ENCODE measurements at regions not wholly inside any gene's neighbourhood (a gene's known extent, or its start where the extent isn't known, plus 50 kb on each side); places are given as distances from the start of the nearest gene placed in this dataset.
"Not testable (repeated sequence)": the region's sequence is repeated elsewhere in the genome, so short reads cannot be mapped to it uniquely, and the experiment has no call there.

GRCh38 chr4:122973465-122973864 lies 51.1 kb upstream of the NUDT6 start:
- DNase-seq, result no peak

DNA sequence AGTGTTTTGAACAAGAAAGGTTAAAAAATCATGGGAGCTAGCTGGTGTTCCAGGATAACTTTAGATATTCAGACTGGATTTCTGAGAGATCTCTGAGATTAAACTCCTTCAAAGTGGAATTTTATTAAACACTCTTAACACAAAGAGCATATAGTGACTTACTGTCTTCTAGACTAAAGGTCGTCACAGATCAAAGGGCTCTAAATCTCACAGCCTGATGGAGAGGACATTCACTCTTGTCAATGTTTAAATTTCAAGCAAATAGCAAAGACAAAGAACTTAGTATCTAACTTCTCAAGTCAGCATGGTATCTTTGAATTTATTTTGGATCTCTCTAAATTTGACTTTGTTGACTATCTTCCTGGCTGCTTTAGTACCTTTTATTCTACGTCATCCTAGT lies 53.7 kb upstream of the NUDT6 start:
- DNase-seq, result no peak

GRCh38 chr4:122977103-122977502 lies 54.7 kb upstream of the NUDT6 start:
- DNase-seq, result no peak

DNA sequence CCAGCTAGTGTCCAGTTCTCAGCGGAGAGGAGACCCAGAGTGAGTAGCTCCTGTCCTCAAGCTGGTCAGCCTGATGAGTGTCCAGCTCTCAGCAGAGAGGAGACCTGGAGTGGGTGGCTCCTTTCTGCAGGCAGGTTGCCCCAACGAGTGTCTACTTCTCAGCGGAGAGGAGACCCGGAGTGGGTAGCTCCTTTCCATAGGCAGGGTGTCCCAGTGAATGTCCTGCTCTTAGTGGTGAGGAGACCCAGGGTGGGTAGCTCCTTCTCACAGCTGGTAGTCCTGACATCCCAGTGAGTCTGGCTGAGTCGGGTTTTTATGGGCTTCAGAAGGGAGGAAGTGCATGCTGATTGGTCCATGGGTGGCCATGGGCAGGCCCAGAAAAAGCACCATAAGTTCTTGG lies 55.7 kb upstream of the NUDT6 start:
- no peak for DNase-seq

GRCh38 chr4:122978789-122979188 lies 56.4 kb upstream of the NUDT6 start:
- no peak for DNase-seq

GRCh38 chr4:122980860-122981259 lies 58.5 kb upstream of the NUDT6 start:
- no peak for DNase-seq

- no peak for DNase-seq
These were observed 66.3 kb upstream of the NUDT6 start for GRCh38 chr4:122988696-122989095.

GRCh38 chr4:122990891-122991290 lies 68.5 kb upstream of the NUDT6 start:
- DNase-seq, result no peak

- no peak for DNase-seq
These were observed 69.7 kb upstream of the NUDT6 start for GRCh38 chr4:122992057-122992456.

DNA sequence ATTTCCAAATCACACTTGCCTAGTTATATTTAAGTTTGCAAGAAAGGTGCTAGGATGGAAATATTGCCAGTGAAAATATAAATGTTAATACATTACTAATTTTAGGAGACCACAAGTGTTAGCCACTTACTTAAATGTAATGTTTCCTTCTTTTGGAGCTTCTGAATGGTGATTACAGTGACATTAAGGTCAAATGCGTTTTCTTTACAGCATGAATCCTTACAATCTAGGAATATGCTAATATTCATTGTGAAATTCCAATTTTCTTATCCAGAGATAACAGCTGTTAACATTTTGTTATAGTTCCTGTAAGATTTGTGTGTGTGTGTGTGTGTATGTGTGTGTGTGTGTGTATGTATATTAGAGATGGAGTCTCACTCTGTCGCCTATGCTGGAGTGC lies 70.2 kb upstream of the NUDT6 start:
- no peak for DNase-seq

DNA sequence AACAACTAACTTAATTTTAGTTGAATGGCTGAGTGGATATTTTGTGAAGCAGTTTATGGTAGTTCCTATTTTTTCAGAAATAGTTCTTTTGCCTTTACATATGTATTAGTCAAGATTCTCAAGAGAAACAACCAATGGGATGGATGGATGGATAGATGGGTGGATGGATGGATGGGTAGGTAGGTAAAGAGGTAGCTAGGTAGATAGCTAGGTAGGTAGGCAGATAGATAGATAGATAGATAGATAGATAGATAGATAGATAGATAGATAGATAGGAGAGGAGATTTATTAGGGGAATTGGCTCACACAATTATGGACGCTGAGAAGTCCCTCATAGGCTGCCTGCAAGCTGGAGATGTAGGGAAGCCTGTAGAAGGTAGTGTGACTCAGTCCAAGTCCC lies 74.0 kb upstream of the NUDT6 start:
- no peak for DNase-seq

DNA sequence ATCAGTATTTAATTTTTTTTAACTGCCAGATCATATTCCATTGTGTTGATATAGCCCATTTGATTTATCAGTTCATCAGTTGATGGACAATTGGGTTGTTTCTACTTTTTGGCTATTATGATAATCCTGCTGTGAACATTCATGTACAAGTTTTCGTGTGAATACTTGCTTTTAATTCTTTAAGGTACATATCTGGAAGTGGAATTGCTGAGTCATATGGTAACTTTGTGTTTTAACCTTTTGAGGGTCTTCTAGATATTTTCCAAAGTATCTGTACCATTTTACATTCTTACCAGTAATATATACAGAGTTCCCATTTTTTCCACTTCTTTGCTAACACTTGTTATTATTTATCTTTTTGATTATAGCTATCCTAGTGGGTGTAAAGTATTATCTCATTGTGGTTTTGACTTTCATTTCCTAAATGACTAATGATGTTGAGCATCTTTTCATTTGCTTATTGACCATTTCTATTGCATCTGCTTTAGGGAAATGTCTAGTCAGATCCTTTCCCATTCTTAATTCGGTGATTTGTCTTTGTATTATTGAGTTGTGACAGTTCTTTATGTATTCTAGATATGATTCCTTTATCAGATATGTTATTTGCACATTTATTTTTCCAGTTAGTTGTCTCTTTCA lies 75.2 kb upstream of the NUDT6 start:
- no peak for DNase-seq

- not testable (repeated sequence) for DNase-seq
These were observed 81.7 kb upstream of the NUDT6 start for GRCh38 chr4:123004079-123004478.

- DNase-seq, result not testable (repeated sequence)
These were observed 82.7 kb upstream of the NUDT6 start for GRCh38 chr4:123005126-123005525.

DNA sequence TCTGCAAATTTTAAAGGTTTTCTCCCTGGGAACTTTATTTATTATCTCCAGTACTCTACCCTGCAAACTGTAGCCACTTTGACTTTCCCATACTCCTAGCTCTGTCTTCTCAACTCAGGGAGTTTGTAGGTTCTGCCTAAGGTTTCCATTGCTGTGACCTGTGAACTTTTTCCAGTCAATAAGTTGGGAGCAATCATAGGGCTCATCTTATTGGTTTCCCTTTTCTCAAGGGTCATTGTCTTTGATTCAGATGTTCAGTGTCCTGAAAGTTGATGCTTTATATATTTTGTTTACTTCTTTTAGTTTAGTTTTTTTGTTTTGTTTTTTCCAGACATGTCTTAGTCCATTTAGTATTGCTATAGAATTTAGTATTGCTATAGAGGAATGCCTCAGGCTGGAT lies 85.3 kb upstream of the NUDT6 start:
- DNase-seq, result no peak

GRCh38 chr4:123012416-123012815 lies 90.0 kb upstream of the NUDT6 start:
- DNase-seq, result not testable (repeated sequence)

DNA sequence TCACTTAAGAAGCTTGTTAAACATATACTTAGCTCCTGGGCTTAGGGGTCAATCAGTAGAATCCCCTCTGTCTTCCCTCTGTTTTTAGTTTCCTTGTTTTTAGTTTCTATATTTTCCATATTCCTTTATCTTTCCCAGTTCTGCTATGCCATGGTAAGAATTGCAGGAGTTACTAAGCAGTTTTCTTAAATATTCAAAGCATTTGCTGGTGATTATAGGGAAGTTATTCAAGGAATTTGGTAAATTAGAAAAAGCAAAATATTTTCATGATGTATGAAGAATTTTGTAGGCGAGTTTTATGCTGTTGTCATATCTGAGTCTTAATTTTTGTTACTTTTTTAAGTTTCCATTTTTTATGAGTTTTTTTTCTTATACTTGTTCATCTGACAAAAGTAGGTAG lies 91.6 kb upstream of the NUDT6 start:
- no peak for DNase-seq

DNA sequence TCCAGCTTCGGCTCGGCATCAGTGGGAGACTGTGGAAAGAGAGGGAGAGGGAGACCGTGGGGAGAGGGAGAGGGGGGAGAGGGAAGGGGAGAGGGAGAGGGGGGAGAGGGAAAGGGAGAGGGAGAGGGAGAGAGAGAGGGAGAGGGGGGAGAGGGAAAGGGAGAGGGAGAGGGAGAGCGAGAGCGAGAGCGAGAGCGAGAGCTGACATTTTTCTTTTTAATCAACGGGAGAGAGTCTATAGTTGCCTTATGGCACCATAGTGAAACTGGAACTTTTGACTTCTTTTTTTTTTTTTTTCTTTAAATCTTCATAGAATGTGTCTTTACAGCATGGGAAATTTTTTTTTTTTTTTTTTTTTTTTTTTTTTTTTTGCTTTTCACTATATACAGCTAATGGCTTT lies 94.7 kb upstream of the NUDT6 start:
- no peak for DNase-seq

GRCh38 chr4:123017636-123018395 lies 95.4 kb upstream of the NUDT6 start:
- no peak for DNase-seq

- no peak for DNase-seq
These were observed 96.0 kb upstream of the NUDT6 start for GRCh38 chr4:123018396-123018775.

DNA sequence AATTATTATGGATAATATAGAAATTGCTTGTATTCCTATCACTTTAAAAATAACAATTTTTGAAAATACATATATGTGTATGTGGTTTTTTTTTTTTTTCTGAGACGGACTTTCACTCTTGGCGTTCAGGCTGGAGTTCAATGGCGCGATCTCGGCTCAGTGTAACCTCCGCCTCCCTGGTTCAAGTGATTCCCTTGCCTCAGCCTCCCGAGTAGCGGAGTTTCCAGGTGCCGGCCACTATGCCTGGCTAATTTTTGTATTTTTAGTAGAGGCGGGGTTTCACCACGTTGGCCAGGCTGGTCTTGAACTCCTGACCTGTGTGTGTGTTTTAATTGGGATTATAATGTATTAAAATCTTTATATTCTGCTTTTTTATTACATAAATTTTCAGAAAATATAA lies 97.9 kb upstream of the NUDT6 start:
- no peak for DNase-seq

DNA sequence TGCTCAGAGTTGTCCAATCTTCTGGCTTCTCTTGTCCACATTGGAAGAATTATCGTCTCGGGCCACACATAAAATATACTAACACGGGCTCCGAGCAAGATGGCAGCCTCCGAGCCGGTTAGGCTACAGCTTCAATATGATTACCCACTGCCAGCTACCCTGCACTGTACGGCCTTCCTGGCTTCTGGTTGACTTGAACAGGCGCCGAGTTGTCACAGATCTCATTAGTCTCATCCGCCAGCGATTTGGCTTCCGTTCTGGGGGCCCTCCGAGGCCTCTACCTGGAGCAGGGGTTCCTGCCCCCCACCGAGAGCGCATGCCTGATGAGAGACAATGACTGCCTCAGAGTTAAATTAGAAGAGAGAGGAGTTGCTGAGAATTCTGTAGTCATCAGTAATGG lies 101.2 kb upstream of the NUDT6 start:
- no peak for DNase-seq

DNA sequence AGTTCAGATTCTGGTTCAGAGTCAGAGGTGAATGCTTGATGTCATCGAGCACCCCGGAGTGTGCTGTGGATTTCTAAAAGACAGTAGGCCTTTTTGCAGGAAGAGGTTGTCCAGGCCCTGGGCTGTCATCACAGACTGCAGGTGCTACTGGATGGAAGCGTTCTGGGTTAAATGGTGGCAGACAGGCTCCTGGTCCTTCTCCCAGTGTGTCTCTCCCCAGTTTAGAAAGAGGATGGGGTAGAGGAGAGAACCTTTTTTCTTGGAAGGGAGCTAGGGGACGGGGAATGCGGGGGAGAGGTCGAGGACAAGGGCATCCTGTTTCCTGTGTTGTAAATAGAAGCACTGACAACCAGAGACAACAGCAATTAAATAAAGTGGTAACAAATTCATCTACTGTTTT lies 102.3 kb upstream of the NUDT6 start:
- no peak for DNase-seq

All from nucleus accumbens (tissue), 56 donors.